Ovary (tissue), 7 donors: ENCODE measurements at regions not wholly inside any gene's neighbourhood (a gene's known extent, or its start where the extent isn't known, plus 50 kb on each side); places are given as distances from the start of the nearest gene placed in this dataset.

Experiments
- DNase-seq, 5 donors: peaks; one replicate each; pipeline ENCODE4 v3.0.0-alpha.2; 2019 to 2020
- H3K27ac ChIP-seq, 2 donors: fragments of 200-600 bp; one replicate each; pipeline versions ENCODE4 v1.5.1 to v1.8.0; 2019 to 2022
- H3K27me3 ChIP-seq: fragments of 200-600 bp; one replicate; pipeline ENCODE4 v1.8.0; 2022
- H3K36me3 ChIP-seq: fragments of 200-600 bp; sonication (generic); one replicate; pipeline ENCODE4 v1.5.1; 2019
- H3K4me1 ChIP-seq: one replicate; pipeline ENCODE4 v1.8.1; 2013; ENCODE audit warnings: mild to moderate bottlenecking, moderate library complexity; ENCODE audit not compliant: insufficient read depth
- H3K4me3 ChIP-seq: fragments of 200-600 bp; sonication (generic); one replicate; pipeline ENCODE4 v1.5.1; 2017
- H3K9me3 ChIP-seq, 2 donors: fragments of 200-600 bp in 1 of 2; sonication (generic) in 1 of 2; one replicate each; pipeline versions ENCODE4 v1.5.1 to v1.8.1; 2013 to 2019; ENCODE audit warnings: mild to moderate bottlenecking in 1 of 2, moderate library complexity in 1 of 2
- EP300 ChIP-seq: sonication (generic); formaldehyde crosslinking; IDR thresholded peaks from one replicate; pipeline ENCODE4 v1.6.1; 2017; ENCODE audit warnings: antibody characterized with exemption
- POLR2A ChIP-seq: fragments of 450-650 bp; IDR thresholded peaks from one replicate; pipeline ENCODE4 v1.6.1; 2017; ENCODE audit warnings: antibody characterized with exemption, mild to moderate bottlenecking, moderate library complexity
- WGBS, 3 donors: extraction: QIAGEN DNeasy Blood & Tissue Kit in 1 of 3; methylation state at CpG; one replicate each; pipeline versions ENCODE4 v1.1.5 to v1.1.7; 2013 to 2017; 5-methylcytosine and 5-hydroxymethylcytosine counted together
- intact Hi-C, 4 donors: fragments of 100-400 bp; cut with DNase I; formaldehyde crosslinking; loops; one replicate each; pipeline versions ENCODE4 v1.11.0 to v1.15.1; 2022 to 2023
- TF ChIP-seq, protein P1 (sequence below), 3 donors: fragments of 450-650 bp in 2 of 3; fragments of 200-600 bp in 1 of 3; IDR thresholded peaks; one replicate each; pipeline versions ENCODE4 v1.5.1 to v1.8.0; 2016 to 2022; ENCODE audit warnings: antibody characterized with exemption in 3 of 3, mild to moderate bottlenecking in 1 of 3
- donor health status: DM: no; HTN: no; CAD: no; lungs with moderate emphysema.
- donor health status: DM: no; HTN: no; CAD: no.
- donor health status: Bipolar disorder and iron deficiency.
- donor health status: DM: no; HTN: no; CAD: no.
- donor health status: DM: yes; HTN: yes; CAD: no.

DNA sequence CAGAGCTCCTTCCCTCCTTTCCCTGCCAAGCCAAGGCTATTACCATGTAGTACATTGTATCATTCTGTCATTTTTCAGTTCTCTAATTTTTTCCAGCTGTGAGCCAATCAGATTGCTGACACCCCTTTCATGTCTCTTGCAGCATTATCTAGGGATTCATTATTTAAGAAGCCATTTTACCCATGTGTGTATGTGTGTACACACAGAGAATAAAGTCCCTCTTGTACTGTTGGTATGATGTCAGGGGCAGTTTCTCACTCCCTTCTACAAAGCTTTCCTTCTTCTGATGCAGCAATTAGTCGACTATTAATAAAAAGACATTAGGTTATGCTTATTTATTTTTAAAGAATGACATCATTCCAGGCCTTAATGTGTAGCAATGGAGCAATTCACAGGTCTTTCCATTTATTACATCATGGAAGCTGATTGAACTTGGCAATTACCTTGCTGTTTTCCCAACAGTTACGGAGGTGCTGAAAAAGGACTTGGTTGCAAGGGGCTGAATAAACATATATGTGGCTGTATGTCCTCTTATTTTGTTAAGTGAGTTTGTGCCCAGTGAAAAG lies 159.4 kb upstream of the HS3ST3A1 start:
- H3K27me3 ChIP-seq, result no peaks in the 10 kb centered on the region
- no peaks in the 10 kb centered on the region for H3K9me3 ChIP-seq
- 81 to 88% (median 86%) methylated on average over 2 of the region's 2 CpGs for WGBS, 3 donors
- intact Hi-C loops, result no loop called here
- TF ChIP-seq, protein P1, sequence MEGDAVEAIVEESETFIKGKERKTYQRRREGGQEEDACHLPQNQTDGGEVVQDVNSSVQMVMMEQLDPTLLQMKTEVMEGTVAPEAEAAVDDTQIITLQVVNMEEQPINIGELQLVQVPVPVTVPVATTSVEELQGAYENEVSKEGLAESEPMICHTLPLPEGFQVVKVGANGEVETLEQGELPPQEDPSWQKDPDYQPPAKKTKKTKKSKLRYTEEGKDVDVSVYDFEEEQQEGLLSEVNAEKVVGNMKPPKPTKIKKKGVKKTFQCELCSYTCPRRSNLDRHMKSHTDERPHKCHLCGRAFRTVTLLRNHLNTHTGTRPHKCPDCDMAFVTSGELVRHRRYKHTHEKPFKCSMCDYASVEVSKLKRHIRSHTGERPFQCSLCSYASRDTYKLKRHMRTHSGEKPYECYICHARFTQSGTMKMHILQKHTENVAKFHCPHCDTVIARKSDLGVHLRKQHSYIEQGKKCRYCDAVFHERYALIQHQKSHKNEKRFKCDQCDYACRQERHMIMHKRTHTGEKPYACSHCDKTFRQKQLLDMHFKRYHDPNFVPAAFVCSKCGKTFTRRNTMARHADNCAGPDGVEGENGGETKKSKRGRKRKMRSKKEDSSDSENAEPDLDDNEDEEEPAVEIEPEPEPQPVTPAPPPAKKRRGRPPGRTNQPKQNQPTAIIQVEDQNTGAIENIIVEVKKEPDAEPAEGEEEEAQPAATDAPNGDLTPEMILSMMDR (IDR thresholded peaks at IDR 0.05), result no peak
- TF ChIP-seq EP300 (no peak), POLR2A (no peak)
- no peak overlapping the region for H3K4me3 ChIP-seq
- DNase-seq, result no peak
- H3K36me3 ChIP-seq, result no peaks in the 10 kb centered on the region
- no peak overlapping the region for H3K27ac ChIP-seq
- H3K4me1 ChIP-seq, result no peaks in the 10 kb centered on the region

DNA sequence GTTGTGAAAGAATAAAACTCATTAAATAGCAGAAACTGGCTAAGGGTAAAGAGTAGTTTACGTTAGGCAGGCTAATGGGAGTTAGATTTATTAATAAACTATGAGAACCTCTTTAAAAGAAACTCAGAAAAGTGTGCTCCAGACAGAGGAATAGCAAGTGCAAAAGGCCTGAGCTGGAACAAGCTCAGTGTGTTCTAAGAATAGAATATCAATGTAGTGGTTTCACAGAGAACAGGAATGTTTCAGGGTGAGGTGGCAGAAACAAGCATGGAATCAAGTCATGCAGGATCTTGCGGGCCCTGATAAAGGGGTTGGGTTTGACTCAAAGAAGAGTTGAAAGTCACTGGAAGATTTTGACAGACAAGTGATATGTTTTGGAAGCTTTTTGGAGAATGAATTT lies 164.0 kb upstream of the HS3ST3A1 start:
- H3K36me3 ChIP-seq, result no peaks in the 10 kb centered on the region
- H3K27ac ChIP-seq, result no peak overlapping the region
- WGBS, 3 donors, result 60 to 87% (median 86%) methylated on average over 2 of the region's 2 CpGs
- intact Hi-C loops, result no loop called here
- H3K4me1 ChIP-seq, result no peaks in the 10 kb centered on the region
- no peaks in the 10 kb centered on the region for H3K9me3 ChIP-seq
- no peaks in the 10 kb centered on the region for H3K27me3 ChIP-seq
- no peak for DNase-seq
- H3K4me3 ChIP-seq, result no peak overlapping the region
- TF ChIP-seq EP300 (no peak), POLR2A (no peak)
- TF ChIP-seq, protein P1 (IDR thresholded peaks at IDR 0.05), result no peak

DNA sequence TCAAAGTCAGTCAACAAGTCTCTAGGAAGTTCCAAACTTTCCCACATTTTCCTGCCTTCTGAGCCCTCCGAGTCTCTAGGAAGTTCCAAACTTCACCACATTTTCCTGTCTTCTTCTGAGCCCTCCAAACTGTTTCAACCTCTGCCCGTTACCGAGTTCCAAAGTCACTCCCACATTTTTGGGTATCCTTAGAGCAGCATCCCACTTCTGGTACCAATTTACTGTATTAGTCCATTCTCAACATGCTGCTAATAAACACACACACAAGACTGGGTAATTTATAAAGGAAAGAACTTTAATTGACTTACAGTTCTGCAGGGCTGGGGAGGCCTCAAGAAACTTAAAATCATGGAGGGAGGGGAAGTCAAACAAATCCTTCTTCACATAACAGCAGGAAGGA lies 169.0 kb upstream of the HS3ST3A1 start:
- intact Hi-C loops, result no loop called here

DNA sequence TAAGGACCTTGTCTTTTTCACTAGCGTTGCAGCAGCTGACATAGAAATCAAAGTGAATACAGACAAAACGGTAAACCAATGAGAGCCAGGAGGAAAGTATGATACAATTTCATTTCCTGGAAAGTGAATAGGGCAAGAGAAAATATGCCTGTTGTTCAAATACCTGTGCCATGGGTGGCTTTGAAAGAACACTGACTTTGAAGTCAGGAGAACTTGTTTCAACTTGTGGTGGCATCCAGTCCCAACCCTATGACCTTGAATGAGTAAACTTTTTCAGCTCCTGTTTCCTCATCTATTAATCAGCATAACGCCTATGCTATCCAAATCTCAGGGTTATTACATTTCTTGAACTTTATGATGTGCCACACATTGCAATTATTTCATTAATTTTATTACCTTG lies 173.7 kb upstream of the HS3ST3A1 start:
- Histone ChIP-seq H3K36me3 (no peaks in the 10 kb centered on the region), H3K4me1 (peaks cover 9% of the 10 kb centered on the region), H3K4me3 (no peak overlapping the region), H3K9me3 (no peaks in the 10 kb centered on the region), H3K27me3 (no peaks in the 10 kb centered on the region), H3K27ac (no peak overlapping the region)
- intact Hi-C loops, result no loop called here
- 26 to 43% (median 37%) methylated on average over 3 of the region's 3 CpGs for WGBS, 3 donors
- DNase-seq, result no peak
- TF ChIP-seq POLR2A (no peak), EP300 (no peak)
- TF ChIP-seq, protein P1 (IDR thresholded peaks at IDR 0.05), result no peak

More for the DNA sequence above, 169.0 kb upstream of the HS3ST3A1 start:
- Histone ChIP-seq H3K4me3 (no peak overlapping the region), H3K4me1 (no peaks in the 10 kb centered on the region), H3K36me3 (no peaks in the 10 kb centered on the region), H3K9me3 (no peaks in the 10 kb centered on the region), H3K27ac (no peak overlapping the region), H3K27me3 (no peaks in the 10 kb centered on the region)
- WGBS, 3 donors, result 76 to 96% (median 95%) methylated on average over 3 of the region's 3 CpGs
- DNase-seq, result no peak
- TF ChIP-seq, protein P1 (IDR thresholded peaks at IDR 0.05), result no peak
- TF ChIP-seq EP300, result no peak
- TF ChIP-seq POLR2A, result no peak
